ENCODE measurements at regions not wholly inside any gene's neighbourhood (a gene's known extent, or its start where the extent isn't known, plus 50 kb on each side); places are given as distances from the start of the nearest gene placed in this dataset.

GRCh38 chr9:88920645-88921044 is 70.6 kb upstream of the S1PR3 start:
- no peak overlapping the region for H4K5ac ChIP-seq (ENCODE audit: low read depth, low read length)

More at GRCh38 chr9:88920645-88921044, 70.6 kb upstream of the S1PR3 start:
- TF ChIP-seq ELK1 (IDR thresholded peaks at IDR 0.05; ENCODE audit: borderline replicate concordance, low read depth, low read length) (no peak), NFE2L2 (IDR thresholded peaks at IDR 0.05; ENCODE audit: low read depth, low read length) (no peak), CHD1 (IDR thresholded peaks at IDR 0.05; ENCODE audit: low read depth, low read length) (no peak), RFX5 (IDR thresholded peaks at IDR 0.05; ENCODE audit: low read depth, low read length) (no peak), MAZ (IDR thresholded peaks at IDR 0.05; ENCODE audit: borderline replicate concordance, low read depth, low read length) (no peak), MXI1 (IDR thresholded peaks at IDR 0.05; ENCODE audit: borderline replicate concordance, low read depth, low read length) (no peak), MAFK (IDR thresholded peaks at IDR 0.05; ENCODE audit: low read depth, low read length) (no peak), BHLHE40 (IDR thresholded peaks at IDR 0.05; ENCODE audit: low read depth, low read length) (no peak), CEBPB (IDR thresholded peaks at IDR 0.05; ENCODE audit: low read depth, low read length) (no peak), RAD21 (IDR thresholded peaks at IDR 0.05; ENCODE audit: low read length) (no peak), RCOR1 (IDR thresholded peaks at IDR 0.05; ENCODE audit: insufficient replicate concordance, low read length) (no peak), FOS (IDR thresholded peaks at IDR 0.05; ENCODE audit: low read depth, low read length) (no peak), CTCF (conservative IDR thresholded peaks at IDR 0.05; ENCODE audit: low read depth, low read length) (no peak), SMC3 (IDR thresholded peaks at IDR 0.05; ENCODE audit: low read depth, low read length) (no peak), POLR2A (IDR thresholded peaks at IDR 0.05; ENCODE audit: low read depth, low read length) (no peak), USF2 (IDR thresholded peaks at IDR 0.05; ENCODE audit: low read depth, low read length) (no peak)
- H3K14ac ChIP-seq (replicated peaks; ENCODE audit: low read depth, low read length): no peak overlapping the region
- H3K4me1 ChIP-seq (ENCODE audit: control insufficient read depth, insufficient read depth, low read length): no peaks in the 10 kb centered on the region
- H3K9me3 ChIP-seq (ENCODE audit: control insufficient read depth, insufficient read depth, low read length): peaks cover 8% of the 10 kb centered on the region; the same call in 1 of the 2 replicates
- no peak overlapping the region for H3K9ac ChIP-seq (ENCODE audit: low read depth, low read length)
- peaks cover 9% of the 10 kb centered on the region; the same call in 1 of the 2 replicates for H3K27me3 ChIP-seq (ENCODE audit: control insufficient read depth, insufficient read depth, low read length)
- no peaks in the 10 kb centered on the region for H3K79me1 ChIP-seq (ENCODE audit: low read depth in 1 of 2, low read length in 2 of 2)
- dilution Hi-C loops (cut with HindIII; ENCODE audit: low sequenced_read_pairs, unreplicated experiment) (no loop called here), intact Hi-C loops (cut with micrococcal nuclease) (no loop called here), in situ Hi-C loops (cut with MboI; ENCODE audit: low sequenced_read_pairs) (no loop called here)
- no peaks in the 10 kb centered on the region for H3K9me1 ChIP-seq (ENCODE audit: insufficient read depth, low read length)
- H3K18ac ChIP-seq (ENCODE audit: low read depth, low read length): no peak overlapping the region; the same call in 1 of the 2 replicates
- H3K4ac ChIP-seq (ENCODE audit: low read depth, low read length): no peak overlapping the region; the same call in 1 of the 2 replicates
- H3K27ac ChIP-seq (ENCODE audit: insufficient read depth, low read length): no peak overlapping the region
- no peak overlapping the region for H3K56ac ChIP-seq (ENCODE audit: extremely low read depth, insufficient read depth, low read length)
- no peak overlapping the region for H3K4me3 ChIP-seq (ENCODE audit: insufficient read depth, low read depth, low read length)
- no peak overlapping the region for H2BK5ac ChIP-seq (ENCODE audit: low read depth, low read length, poor library complexity, severe bottlenecking)
- ATAC-seq (ENCODE audit: low read depth) (no peak), DNase-seq (no peak)
- ChIA-PET POLR2A (ENCODE audit: unreplicated experiment) (no interaction called here), CTCF (no interaction called here)
- peak overlapping the region; percentile 13; the same call in 1 of the 2 replicates for H2AK5ac ChIP-seq (ENCODE audit: low read depth, low read length)
- H2AFZ ChIP-seq (replicated peaks; ENCODE audit: low read length, poor library complexity): no peak overlapping the region
- no peaks in the 10 kb centered on the region for H3K36me3 ChIP-seq (ENCODE audit: control insufficient read depth, insufficient read depth, low read length)
- no peak overlapping the region for H3K23ac ChIP-seq (ENCODE audit: low read depth, low read length)
- no TSS peak for BruUV-seq (replicated peaks)
- 80% methylated on average over 1 of the region's 1 CpG; no CpG with 5 or more reads in 1 of the 2 experiments for WGBS, 2 experiments (ENCODE audit: extremely low coverage in 2 of 2, insufficient read length in 1 of 2)
- no peak overlapping the region for H4K91ac ChIP-seq (ENCODE audit: insufficient read depth, low read depth, low read length)
- H4K20me1 ChIP-seq (ENCODE audit: insufficient read depth, low read length): no peaks in the 10 kb centered on the region
- H2BK20ac ChIP-seq (ENCODE audit: low read depth, low read length): no peak overlapping the region
- no peak overlapping the region for H4K8ac ChIP-seq (ENCODE audit: low read depth in 2 of 2, low read length in 2 of 2)
- no peak overlapping the region for H2AK9ac ChIP-seq (replicated peaks; ENCODE audit: low read depth, low read length, poor library complexity)
- no peak overlapping the region for H2BK120ac ChIP-seq (ENCODE audit: low read depth, low read length)
- H2BK15ac ChIP-seq (ENCODE audit: low read depth, low read length): no peak overlapping the region
- no peak overlapping the region for H3K4me2 ChIP-seq (ENCODE audit: low read depth, low read length)

Data from IMR-90 (cell line).